ENCODE measurements at regions not wholly inside any gene's neighbourhood (a gene's known extent, or its start where the extent isn't known, plus 50 kb on each side); places are given as distances from the start of the nearest gene placed in this dataset.
A peak's percentile ranks its signal among the peaks of the same experiment; 100 is the strongest.
"Not testable (repeated sequence)": the region's sequence is repeated elsewhere in the genome, so short reads cannot be mapped to it uniquely, and the experiment has no call there.

GRCh38 chr13:65722506-65722905 is 1507.6 kb downstream of the PCDH9 start:
- DNase-seq (ENCODE audit: low read depth in 2 of 2), result no peak

GRCh38 chr13:65719831-65720230 is 1510.3 kb downstream of the PCDH9 start:
- peak; percentile 43 to 64 for DNase-seq (ENCODE audit: low read depth in 2 of 2)

DNA sequence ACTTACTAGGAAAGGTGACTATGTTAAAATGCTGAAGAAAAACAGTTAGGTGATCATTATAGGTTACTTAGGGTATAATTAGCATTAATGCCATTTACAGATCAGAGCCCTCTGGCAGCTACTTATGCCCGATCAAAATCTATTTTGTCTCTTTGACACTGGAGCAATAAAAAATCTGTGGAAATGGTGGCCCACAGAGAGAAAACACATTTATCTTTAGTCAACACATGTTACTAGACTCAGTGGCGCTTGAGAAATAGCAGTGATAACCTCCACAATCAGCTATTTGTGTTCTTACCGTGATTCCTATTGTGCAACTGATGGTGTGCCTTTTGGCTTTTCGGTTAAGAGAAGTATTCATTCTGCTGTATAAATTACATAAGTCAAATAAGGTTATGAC is 1519.6 kb downstream of the PCDH9 start:
- no peak for DNase-seq (ENCODE audit: low read depth in 2 of 2)

DNA sequence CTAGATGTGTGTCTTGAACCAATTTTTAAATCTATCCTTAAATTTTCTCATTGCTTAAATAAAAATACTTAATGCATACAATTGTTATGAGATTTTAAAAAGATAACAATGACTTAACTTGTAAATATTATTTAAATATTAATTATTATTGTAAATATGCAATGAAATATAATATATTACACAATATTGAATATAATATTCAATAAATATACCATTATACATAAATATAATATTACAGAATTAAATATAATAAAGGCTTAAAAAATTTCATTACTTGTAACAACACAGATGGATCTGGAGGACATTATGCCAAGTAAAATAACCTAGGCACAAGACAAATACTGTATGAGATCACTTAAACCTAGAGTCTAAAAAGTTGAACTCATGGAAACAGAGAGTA is 1532.3 kb downstream of the PCDH9 start:
- no peak for DNase-seq (ENCODE audit: low read depth in 2 of 2)

DNA sequence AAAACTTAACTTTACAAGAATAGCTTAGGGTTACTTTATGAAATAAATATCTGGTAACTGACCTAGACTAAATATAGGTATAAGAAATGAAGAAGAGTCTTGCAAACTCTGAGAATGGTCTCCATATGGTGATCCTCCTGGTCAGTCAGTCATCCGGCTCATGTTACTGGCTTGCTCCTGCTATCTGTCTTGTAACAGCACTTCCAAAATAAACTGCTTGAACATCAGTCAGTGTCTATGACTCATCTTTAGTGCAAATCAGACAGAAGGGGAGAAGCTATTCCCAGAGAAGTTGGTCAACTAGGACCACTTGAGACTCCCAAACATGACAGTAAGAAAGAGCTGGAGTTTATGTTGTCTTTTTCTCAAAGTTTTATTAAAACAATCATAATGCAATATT is 1550.9 kb downstream of the PCDH9 start:
- peak in 1 of 2 donors; percentile 12 for DNase-seq (ENCODE audit: low read depth in 2 of 2)

DNA sequence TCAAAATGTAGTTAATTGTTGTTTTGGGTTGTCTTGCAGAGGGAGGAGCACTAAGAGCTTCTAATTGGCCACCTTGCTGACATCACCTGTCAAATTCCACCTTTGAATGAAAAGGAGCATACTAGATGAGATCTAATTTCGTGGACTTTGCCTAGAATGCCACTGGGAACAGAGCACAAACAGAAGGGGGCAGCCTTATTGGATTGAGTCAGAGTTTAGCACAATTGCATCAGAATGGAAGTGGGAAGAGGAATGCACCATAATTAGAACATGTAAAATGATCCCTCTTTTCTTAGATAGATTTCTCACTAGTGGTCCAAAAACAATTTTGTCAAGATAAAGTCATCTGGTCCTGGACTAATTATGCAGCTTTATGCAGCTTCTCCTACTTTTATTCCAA is 1552.2 kb downstream of the PCDH9 start:
- no peak for DNase-seq (ENCODE audit: low read depth in 2 of 2)

DNA sequence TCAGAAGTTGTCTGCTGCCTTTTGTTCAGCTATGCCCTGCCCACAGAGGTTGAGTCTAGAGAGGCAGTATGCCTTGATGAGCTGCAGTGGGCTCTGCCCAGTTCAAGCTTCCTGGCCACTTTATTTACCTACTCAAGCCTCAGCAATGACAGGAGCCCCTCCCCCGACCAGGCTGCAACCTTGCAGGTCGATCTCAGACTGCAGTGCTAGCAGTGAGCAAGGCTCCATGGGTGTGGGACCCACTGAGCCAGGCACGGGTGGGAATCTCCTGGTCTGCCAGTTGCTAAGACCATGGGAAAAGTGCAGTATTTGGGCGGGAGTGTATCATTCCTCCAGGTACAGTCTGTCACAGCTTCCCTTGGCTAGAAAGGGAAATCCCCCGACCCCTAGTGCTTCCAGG is 1554.8 kb downstream of the PCDH9 start:
- DNase-seq (ENCODE audit: low read depth in 2 of 2), result not testable (repeated sequence)

GRCh38 chr13:65670014-65670625 is 1560.0 kb downstream of the PCDH9 start:
- no peak for DNase-seq (ENCODE audit: low read depth in 2 of 2)

GRCh38 chr13:65660731-65661130 is 1569.4 kb downstream of the PCDH9 start:
- no peak for DNase-seq (ENCODE audit: low read depth in 2 of 2)

DNA sequence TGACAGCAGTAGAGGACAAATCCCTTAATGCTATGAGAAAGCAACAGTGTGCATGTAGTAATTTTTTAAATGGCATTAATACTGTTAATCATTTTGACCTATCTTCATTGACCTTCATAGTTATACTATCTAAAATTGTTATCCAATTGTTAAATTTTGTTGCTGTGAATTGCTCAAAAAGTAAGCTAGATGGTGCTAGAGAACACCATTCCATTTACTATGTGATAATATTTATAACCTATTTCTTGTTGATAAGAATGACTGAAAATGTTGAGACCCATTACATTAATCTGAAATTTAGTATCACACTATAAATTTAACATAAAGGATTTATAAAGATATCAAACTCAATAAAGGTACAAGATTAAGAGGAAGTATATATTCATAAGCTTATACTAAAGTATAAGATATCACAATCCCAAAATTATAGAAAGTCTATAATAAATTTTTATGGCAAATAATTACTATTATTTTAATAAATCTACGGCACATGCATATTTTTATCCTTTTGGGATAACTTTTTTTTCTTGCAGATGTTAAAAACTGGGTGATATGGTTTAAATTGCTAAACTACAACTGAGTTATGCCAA is 1573.3 kb downstream of the PCDH9 start:
- peak; percentile 47 to 48 for DNase-seq (ENCODE audit: low read depth in 2 of 2)

DNA sequence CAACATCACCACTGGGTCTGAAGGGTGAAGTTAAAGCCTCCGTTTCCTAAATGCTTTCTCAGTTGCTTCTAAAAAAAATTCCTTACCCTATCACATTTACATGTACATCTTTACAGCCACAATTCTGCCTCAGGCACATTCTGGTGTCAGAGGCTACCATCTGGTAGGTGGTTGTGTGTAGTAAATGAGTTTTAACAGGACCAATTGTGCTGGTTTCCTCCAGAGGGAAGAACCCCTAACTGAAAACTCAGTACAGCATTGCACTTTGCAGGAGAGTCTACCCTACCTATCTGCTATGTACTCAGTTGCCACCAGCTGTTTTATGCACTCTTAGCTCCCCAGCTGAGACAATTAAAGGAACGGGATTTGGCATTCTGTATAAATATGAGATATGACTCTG is 1576.5 kb downstream of the PCDH9 start:
- DNase-seq (ENCODE audit: low read depth in 2 of 2), result no peak

DNA sequence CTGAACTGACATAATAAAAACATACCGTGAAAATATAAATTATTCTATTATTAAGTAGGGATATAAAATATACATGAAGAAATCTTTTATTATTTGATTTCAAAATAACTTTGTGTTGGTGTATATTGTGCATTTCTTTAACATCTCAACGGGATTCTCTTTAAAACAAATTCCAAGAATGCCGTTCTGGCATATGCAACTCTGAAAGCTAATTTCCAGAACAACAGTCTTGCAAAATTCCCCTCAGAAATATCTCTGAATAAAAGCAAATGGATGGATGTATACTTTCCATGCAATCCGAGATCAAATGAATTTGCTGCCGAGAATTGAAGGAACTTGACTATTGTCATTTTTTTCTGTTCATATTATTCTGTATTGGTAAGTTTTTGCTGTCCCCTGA is 1579.8 kb downstream of the PCDH9 start:
- DNase-seq (ENCODE audit: low read depth in 2 of 2), result no peak

- no peak for DNase-seq (ENCODE audit: low read depth in 2 of 2)
Measured at GRCh38 chr13:65642996-65643395, 1587.1 kb downstream of the PCDH9 start.

DNA sequence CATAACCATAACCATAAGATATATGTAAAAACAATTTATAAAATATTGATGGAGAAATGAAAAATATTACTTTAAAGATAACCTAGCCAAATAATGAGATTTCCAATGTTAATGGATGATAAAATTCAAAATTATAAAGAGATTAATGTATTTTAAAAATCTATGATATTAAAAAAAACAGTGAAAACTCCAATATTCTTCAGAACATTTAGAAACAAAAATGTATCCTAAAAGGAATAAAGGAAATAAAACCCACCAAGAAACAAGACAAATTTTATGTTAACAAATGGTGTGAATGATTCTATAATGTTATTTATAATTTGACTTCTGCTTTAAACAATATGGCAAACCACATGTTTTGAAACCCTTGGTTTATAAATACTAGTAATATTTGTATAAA is 1587.8 kb downstream of the PCDH9 start:
- DNase-seq (ENCODE audit: low read depth in 2 of 2), result no peak

- peak; percentile 38 to 64 for DNase-seq (ENCODE audit: low read depth in 2 of 2)
Measured at GRCh38 chr13:65638572-65639168, 1591.5 kb downstream of the PCDH9 start.

- DNase-seq (ENCODE audit: low read depth in 2 of 2), result no peak
Measured at GRCh38 chr13:65633806-65634205, 1596.3 kb downstream of the PCDH9 start.

- no peak for DNase-seq (ENCODE audit: low read depth in 2 of 2)
Measured at GRCh38 chr13:65631078-65631477, 1599.1 kb downstream of the PCDH9 start.

DNA sequence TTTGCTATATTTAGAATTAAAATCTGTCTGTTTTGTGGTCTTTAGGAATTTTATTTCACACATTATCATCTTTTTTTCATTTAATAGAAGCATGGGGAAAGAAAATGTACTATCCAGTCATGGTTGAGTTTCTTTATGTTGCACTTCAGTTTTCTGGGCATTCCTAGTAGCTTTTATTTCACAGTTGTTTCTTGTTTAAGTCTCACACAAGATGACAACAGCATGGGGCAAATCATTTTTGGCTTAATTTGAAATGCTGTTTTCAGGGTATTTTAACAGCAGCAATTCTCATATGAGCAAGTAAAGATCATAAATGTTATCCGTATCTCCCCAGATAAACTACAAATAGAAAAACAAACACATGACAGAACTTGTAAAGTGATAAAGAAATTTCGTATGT is 1600.2 kb downstream of the PCDH9 start:
- DNase-seq (ENCODE audit: low read depth in 2 of 2), result no peak

DNA sequence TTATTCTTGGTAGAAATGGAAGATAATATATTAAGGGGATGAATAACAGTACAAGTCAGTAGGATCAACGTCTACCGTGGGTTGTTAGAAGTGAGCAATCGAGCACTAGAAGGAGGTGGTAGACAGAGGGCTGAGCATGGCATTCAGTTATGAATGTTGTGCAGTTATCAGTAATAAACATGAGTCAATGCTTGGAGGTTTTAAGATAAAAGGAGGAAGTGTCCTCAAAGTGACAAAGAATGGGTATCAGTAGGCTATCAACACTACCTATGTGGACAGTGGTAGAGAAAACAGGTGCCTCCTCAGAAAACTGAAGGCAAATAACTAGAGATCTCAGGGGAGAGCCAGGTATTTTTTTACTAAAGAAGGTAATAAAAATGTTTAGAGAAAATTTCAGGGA is 1607.0 kb downstream of the PCDH9 start:
- no peak for DNase-seq (ENCODE audit: low read depth in 2 of 2)

GRCh38 chr13:65615506-65615905 is 1614.6 kb downstream of the PCDH9 start:
- DNase-seq (ENCODE audit: low read depth in 2 of 2), result no peak

GRCh38 chr13:65613004-65613403 is 1617.1 kb downstream of the PCDH9 start:
- DNase-seq (ENCODE audit: low read depth in 2 of 2), result no peak

GRCh38 chr13:65609350-65609749 is 1620.8 kb downstream of the PCDH9 start:
- no peak for DNase-seq (ENCODE audit: low read depth in 2 of 2)

- DNase-seq (ENCODE audit: low read depth in 2 of 2), result no peak
Measured at GRCh38 chr13:65606622-65607021, 1623.5 kb downstream of the PCDH9 start.
